Testis (tissue), 2 donors: ENCODE measurements at regions not wholly inside any gene's neighbourhood (a gene's known extent, or its start where the extent isn't known, plus 50 kb on each side); places are given as distances from the start of the nearest gene placed in this dataset.

Experiments used
- POLR2A ChIP-seq: fragments of 450-650 bp; IDR thresholded peaks from one replicate; pipeline ENCODE4 v1.6.1; 2017; ENCODE audit warnings: antibody characterized with exemption, mild to moderate bottlenecking, moderate library complexity
- TF ChIP-seq, protein P1 (sequence below), 3 experiments: fragments of 450-650 bp in 2 of 3; fragments of 200-600 bp in 1 of 3; sonication (generic) in 1 of 3; IDR thresholded peaks; one replicate each; pipeline ENCODE4 v1.5.1; 2016 to 2019; ENCODE audit warnings: antibody characterized with exemption in 3 of 3, mild to moderate bottlenecking in 2 of 3, moderate library complexity in 1 of 3

DNA sequence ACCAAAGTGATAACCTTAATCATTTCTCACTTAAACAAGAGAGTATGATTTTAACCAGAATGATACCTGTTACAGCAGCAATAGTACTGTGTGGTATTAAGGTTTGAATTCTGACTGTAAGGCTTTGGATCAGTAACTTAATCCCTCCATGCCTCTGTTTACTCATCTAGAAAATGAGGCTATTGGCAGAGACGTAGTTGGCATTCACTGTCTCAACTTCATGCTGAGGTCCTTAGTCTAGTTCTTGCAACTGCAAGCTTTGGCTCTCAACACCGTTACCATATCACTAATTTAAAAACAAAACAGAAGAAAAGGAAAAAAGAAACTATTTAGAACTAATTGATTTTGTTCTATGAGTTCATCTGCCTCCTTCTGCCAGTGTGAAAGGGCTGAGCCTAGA lies 875.4 kb downstream of the MCTP2 start:
- TF ChIP-seq, protein P1, sequence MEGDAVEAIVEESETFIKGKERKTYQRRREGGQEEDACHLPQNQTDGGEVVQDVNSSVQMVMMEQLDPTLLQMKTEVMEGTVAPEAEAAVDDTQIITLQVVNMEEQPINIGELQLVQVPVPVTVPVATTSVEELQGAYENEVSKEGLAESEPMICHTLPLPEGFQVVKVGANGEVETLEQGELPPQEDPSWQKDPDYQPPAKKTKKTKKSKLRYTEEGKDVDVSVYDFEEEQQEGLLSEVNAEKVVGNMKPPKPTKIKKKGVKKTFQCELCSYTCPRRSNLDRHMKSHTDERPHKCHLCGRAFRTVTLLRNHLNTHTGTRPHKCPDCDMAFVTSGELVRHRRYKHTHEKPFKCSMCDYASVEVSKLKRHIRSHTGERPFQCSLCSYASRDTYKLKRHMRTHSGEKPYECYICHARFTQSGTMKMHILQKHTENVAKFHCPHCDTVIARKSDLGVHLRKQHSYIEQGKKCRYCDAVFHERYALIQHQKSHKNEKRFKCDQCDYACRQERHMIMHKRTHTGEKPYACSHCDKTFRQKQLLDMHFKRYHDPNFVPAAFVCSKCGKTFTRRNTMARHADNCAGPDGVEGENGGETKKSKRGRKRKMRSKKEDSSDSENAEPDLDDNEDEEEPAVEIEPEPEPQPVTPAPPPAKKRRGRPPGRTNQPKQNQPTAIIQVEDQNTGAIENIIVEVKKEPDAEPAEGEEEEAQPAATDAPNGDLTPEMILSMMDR (IDR thresholded peaks at IDR 0.05) = no peak
- no peak for TF ChIP-seq POLR2A
